H54 (cell line): ENCODE measurements at regions not wholly inside any gene's neighbourhood (a gene's known extent, or its start where the extent isn't known, plus 50 kb on each side); places are given as distances from the start of the nearest gene placed in this dataset.
"Not testable (repeated sequence)": the region's sequence is repeated elsewhere in the genome, so short reads cannot be mapped to it uniquely, and the experiment has no call there.

Experiments used
- DNase-seq: peaks from one replicate; pipeline ENCODE4 v3.0.0; 2011; ENCODE audit warnings: low spot score, mixed read lengths; ENCODE audit not compliant: insufficient read length
- FAIRE-seq: peaks from 3 replicates; lab custom pipeline; 2011; peaks lifted over from hg19 to GRCh38; lab: Jason Lieb, UNC
- POLR2A ChIP-seq: IDR thresholded peaks from 2 replicates; pipeline ENCODE4 v1.6.1; 2011; ENCODE audit warnings: low read depth, mild to moderate bottlenecking, low read length

DNA sequence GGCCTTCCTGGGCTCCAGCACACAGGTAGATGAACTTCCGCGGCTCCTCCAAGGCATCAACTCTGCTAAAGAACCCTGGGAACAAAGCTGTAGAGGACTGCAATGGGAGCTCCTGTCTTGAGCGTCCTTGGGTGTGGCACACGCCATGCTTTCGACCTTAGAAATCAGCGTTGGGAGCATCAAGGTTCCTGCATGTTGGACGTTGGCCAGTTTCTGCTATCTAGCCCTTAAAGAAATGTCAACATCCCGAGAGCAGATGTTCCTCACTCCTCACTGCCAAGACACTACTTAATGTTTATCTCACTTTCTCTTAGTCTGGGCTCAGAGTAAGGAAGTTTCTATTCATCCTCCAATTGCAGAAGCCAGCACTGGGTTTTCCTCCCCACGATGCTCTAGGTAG, 70.6 kb upstream of the MEDAG start:
- TF ChIP-seq POLR2A, result no peak

DNA sequence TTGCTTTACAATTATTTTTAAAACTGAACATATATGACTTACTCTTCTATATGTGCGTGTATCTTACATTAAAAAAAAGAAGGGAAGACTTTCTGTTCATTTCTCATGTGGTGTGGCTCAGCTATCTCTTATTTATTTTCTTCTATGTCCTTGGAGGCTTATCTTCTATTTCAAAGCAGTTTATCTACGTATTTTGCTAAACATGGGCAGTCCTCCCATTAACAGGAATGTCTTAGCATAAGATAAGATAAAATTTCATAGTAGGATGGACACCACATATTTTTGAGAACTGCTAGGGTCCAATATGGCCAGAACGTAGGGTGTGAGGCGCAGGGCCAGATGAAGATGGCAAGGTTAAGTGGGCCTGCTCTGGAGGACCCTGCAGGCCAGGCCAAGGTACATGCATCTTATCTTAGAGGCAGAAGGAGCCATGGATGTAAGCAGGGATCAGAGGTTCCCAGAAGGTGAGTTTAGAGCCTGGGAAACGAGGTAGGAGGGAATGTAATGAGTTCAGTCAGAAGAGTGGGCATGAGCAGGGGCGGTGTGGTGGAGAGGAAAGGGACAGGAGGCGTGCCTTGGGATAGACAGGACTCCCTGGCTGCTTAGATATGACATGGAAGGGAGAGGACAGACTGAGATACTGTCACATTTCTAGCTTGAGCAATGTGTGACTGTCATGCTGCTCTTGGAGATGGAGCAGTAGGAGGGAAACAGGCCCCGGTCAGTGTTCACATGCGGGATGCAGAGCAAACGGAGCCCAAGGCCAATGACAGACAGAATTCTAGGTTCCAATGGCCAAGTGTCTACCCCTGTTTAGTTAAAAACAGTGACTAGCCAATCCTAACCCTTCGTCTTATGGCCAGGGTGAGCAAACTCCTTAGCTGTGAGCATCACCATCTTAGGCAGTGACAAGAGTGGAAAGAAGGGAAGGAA, 68.6 kb upstream of the MEDAG start:
- no peak for DNase-seq
- FAIRE-seq, result no peak
- no peak for TF ChIP-seq POLR2A

More for the DNA sequence above, 70.6 kb upstream of the MEDAG start:
- no peak for FAIRE-seq
- DNase-seq, result no peak

DNA sequence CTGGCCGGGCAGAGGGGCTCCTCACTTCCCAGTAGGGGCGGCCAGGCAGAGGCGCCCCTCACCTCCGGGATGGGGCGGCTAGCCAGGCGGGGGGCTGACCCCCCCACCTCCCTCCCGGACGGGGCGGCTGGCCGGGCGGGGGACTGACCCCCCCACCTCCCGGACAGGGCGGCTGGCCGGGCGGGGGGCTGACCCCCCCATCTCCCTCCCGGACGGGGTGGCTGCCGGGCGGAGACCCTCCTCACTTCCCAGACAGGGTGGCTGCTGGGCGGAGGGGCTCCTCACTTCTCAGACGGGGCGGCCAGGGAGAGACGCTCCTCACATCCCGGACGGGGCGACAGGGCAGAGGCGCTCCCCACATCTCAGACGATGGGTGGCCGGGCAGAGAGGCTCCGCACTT, 66.4 kb upstream of the MEDAG start:
- FAIRE-seq, DNase-seq: not testable (repeated sequence)

DNA sequence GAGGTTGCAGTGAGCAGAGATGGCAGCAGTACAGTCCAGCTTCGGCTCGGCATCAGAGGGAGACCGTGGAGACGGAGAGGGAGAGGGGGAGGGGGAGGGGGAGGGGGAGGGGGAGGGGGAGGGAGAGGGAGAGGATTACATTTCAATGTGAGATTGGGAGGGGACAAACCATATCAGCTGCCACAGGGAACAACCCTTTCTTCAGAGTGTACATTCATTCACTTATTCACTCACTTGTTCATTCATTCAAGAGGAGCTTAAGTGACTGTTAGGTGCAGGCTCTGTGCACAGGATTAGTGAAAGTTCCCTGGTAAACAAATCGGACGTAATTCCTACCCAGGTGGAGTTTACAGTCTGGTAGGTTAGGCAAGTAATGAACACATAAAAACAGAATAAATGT, 65.6 kb upstream of the MEDAG start:
- DNase-seq (no peak), FAIRE-seq (no peak)
- no peak for TF ChIP-seq POLR2A

DNA sequence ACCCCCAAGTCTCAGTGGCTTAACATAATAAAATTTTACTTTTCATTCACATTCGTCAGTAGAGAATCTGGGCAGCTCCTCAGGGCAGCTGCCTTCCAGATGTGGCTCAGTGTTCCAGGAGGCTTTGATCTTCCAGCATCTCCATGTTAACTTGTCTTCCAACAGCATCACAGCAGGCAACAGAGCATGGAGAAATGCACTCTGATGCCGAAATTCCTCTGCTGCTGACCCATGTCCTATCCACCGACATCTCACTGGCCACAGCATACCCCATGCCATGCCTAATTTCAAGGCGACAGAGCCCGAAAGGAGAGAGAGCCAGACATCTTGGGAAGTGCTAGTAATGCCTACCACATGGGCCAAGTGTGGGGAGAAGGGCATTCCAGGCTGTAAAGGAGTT, 64.9 kb upstream of the MEDAG start:
- TF ChIP-seq POLR2A, result no peak
- DNase-seq (no peak), FAIRE-seq (no peak)

DNA sequence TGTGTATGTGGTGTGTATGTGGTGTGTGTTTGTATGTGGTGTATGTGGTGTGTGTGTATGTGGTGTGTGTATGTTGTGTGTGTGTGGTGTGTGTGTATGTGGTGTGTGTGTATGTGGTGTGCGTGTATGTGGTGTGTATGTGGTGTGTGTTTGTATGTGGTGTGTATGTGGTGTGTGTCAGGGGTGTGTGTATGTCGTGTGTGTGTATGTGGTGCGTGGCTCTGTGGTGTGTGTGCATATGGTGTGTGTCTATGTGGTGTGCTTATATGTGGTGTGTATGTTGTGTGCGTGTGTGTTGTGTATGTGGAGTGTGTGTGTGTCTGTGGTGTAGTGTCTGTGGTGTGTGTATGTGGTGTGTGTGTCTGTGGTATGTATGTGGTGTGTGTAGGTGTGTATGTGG, 62.5 kb upstream of the MEDAG start:
- TF ChIP-seq POLR2A, result no peak
- no peak for DNase-seq
- no peak for FAIRE-seq

DNA sequence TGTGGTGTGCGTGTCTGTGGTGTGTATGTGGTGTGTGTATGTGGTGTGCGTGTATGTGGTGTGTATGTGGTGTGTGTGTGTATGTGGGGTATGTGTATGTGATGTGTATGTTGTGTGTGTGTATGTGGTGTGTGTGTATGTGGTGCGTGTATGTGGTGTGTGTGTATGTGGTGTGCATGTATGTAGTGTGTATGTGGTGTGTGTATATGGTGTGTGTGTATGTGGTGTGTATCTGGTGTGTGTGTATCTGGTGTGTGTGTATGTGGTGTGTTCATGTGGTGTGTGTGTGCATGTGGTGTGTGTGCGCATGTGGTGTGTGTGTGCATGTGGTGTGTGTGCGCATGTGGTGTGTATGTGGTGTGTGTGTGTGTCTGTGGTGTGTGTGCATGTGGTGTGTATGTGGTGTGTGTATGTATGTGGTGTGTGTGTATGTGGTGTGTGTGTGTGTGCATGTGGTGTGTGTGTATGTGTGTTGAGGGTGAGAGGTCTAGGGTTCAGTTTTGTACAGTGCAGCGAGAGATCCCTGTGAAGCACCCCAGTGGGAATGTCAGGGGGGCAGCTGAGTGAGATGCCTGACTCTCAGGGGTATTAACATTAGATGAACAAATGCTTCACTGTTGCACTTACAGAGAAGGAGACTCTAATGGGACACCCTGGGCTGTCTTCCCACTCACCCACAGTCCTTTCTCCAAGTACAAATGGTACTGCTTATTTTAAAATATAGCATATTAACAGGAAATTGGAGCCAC, 61.3 kb upstream of the MEDAG start:
- TF ChIP-seq POLR2A, result no peak
- DNase-seq (no peak), FAIRE-seq (no peak)

DNA sequence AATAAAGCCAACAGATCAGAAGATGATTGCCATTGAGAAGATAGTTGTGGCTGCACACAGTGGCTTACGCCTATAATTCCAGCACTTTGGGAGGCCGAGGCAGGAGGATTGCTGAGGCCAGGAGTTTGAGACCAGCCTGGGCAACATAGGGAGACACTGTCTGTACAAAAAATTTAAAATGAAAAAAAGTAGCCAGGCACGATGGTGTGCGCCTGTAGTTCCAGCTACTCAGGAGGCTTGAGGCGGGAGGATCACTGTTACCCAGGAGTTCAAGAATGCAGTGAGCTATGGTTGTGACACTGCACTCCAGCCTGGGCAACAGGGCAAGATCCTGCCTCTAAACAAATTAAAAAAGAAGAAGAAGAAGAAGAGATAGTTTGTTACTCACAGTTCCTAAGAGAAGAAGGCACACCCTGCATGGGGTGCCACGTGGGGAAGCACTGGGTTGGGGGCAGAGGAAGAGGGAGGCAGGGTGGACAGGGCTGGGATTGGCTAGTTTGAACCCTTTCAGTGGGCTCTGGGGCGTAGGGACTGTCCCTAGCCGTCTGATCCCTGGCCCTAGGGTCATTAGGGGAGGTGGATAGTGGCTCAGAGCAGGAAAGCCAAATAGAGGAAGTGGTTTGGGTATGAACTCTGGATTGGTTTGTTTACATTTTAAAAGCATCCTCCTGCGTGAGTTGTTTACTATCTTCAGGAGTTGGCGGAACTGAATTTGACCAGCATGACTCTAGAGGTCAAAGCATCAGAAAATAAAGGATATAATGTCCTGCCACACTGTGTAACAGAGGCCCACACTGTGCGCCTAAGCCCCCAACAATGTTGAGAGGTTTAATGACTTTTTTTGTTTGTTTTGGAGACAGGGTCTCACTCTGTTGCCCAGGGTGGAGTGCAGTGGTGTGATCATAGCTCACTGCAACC, 60.5 kb upstream of the MEDAG start:
- DNase-seq (no peak), FAIRE-seq (no peak)
- TF ChIP-seq POLR2A, result no peak

DNA sequence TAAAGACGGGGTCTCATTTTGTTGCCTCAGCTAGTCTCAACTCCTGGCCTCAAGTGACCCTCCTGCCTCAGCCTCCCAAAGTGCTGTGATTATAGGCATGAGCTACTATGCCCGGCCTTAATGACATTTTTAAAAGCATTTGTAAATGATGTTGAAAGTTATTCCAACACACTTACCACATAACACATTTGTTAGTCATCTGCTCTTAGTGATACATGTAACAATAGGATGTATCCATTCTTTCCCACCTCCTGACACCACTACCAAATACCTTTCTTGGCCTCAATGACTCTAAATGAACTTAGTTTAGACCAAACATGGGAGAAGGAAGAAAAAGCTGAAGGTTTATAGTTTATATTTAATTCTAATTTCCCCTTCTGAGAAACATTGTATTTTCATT, 59.8 kb upstream of the MEDAG start:
- no peak for TF ChIP-seq POLR2A
- no peak for DNase-seq
- FAIRE-seq, result no peak

DNA sequence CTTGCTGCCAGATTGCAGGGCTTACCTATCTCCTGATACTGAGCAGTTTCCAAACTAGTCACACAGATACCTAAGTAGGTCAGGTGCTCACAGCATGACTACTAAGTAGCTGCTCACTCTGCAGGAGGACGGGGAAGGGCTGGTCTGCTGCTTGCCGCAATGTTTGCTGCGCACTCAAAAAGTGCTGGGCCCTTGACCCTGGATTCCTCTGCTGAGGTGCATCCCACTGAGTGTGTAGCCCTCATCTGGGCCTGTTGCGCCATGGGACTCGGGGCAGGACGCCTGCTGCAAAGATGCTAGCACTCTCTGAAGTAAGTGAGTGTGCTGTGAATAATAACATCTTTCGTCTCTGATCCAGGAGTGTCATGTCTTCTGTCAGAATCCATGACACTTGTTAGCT, 59.2 kb upstream of the MEDAG start:
- no peak for FAIRE-seq
- DNase-seq, result no peak
- no peak for TF ChIP-seq POLR2A

DNA sequence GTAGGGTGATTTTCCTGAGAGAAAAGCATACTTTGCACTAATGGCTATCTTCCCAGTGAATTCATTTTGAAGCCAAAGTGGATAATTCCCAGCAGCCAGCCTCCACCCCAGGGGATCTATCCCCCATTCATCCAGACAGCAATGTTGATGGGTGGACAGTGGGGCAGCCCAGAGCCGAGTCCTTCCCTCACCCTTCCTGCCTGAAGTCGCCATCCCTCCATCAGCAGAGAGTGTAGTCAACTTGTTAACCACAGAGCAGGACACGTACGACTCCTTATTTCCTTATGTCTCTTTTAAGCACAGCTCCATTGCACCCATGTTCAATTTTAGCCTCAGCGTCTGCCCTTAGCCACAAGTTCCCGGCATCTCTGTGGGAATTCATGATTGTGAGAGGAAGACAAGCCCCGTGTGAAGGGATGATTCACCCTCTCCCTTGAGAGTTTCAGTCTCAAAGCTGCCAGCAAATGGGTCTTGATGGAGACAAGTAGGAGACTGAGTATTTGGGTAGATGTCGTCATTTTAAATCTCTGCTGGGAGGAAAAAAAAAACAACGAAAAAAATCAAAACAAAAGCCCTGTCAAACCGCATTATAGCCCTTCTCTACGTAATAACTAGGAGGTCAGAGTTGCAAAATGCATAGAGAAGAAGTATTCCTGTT, 58.3 kb upstream of the MEDAG start:
- peak; percentile 58 for DNase-seq
- FAIRE-seq, result no peak
- TF ChIP-seq POLR2A, result no peak

DNA sequence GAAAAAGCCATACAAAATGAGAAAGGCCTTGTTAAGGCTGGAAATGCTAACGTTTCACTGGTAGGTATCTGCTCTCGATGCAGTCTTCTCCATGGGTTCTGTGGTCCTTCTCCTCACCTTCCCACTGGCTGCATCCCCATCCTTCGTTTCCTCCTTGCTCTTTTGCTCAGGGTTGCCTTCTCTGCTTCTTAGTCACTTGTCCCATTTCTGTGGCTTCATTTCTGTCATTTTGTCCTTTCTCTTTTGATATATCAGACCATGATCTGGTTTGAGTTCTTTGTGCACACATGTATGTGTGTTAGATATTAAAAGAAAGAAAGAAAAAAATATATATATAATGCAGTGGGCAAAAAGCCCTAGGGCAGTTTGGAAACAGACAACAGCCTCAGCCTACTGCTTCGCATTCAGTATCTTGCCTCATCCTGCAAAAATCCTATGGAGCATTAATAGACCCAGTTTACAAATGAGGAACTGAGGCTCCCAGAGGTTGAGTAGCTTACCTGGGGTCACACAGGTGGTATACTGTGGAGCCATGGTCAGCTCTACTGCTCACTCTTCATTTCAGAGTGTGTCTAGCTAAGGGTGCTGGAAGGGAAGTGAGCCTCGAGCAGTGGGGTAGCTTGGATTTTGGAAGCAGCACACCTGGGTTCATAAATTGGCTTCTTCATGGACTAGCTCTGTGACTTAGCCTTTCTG, 57.6 kb upstream of the MEDAG start:
- FAIRE-seq, result no peak
- no peak for DNase-seq
- no peak for TF ChIP-seq POLR2A

DNA sequence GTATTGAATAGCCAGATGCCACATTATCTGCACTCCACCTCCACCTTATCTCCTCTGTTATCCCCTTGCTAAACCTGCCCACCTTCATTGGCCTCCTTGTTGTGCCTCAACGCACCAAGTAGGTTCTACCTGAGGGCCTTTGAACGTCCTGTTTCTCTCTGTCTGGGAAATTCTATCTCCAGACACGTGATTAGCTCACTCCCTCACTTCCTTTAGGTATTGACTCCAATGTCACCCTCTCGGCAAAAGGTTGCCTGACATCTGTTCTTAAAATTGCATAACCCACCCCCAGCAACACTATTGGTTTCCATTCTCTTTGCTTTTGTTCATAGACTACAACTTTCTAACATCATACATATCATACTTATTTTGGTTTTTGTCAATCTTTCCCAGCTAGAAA, 56.5 kb upstream of the MEDAG start:
- no peak for TF ChIP-seq POLR2A
- DNase-seq (no peak), FAIRE-seq (no peak)
